HG03565 (cell line): ENCODE measurements at regions not wholly inside any gene's neighbourhood (a gene's known extent, or its start where the extent isn't known, plus 50 kb on each side); places are given as distances from the start of the nearest gene placed in this dataset.
"Not testable (repeated sequence)": the region's sequence is repeated elsewhere in the genome, so short reads cannot be mapped to it uniquely, and the experiment has no call there.

Experiments used
- ATAC-seq: cut with Tn5 transposase; IDR thresholded peaks from one replicate; pipeline ENCODE4 v1.9.1; 2021; ENCODE audit warnings: mild to moderate bottlenecking, moderate library complexity; ENCODE audit not compliant: unreplicated experiment

DNA sequence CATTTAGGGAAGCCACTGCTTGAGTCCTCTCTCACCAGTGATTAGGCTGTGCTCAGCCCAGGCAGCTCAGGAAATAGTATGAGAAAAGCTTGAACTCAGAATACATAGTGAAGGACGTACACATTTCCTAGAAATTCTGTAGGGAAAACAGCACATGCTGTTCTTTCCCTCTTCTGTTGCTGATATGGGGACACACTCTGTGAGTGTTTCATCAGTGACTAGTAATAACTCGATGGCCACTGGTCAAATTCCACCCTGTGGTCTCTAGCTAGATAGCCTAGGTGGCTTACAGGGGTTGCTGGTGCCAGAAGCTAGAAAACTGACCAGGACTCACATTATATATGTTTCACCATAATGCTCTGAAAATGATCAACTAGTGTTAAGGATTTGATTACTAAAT lies 259.8 kb upstream of the SOX4 start:
- ATAC-seq, result no peak

DNA sequence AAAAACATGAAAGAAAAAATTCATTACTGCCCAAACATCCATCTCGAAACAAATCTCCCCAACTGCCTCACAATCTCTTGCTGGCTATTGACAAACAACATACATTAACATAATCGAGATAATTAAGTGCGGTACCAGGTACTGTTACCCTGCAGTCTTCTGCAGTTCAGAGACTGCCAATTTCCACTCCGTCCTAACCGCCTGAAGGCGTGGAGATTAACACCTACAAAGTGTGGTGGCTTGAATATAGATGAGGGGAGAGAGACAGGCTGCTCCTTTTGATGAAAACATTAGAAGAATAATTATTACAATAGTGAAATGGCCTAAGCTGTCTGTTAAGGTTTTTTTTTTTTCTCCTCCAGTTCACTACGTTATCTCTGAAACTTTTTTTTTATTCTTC lies 258.9 kb upstream of the SOX4 start:
- no peak for ATAC-seq

DNA sequence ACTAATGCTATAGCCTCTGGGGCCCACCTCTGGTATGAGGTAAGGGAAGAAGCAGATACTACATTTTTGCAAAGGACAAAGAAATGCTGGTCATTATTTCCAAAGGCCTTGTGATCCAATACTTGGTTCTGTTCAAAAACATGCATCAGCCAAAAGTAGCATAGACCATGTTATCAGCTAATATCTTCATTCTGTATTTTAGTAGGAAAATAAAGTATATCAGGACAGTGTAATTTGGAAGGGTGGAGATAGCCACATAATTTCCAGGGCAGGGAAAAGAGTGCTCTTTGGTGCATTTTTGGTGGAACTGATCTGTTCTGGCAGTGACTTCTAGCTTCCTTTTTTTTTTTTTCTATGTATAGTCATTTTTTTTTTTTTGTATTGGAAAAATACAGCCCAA lies 258.0 kb upstream of the SOX4 start:
- ATAC-seq, result no peak

DNA sequence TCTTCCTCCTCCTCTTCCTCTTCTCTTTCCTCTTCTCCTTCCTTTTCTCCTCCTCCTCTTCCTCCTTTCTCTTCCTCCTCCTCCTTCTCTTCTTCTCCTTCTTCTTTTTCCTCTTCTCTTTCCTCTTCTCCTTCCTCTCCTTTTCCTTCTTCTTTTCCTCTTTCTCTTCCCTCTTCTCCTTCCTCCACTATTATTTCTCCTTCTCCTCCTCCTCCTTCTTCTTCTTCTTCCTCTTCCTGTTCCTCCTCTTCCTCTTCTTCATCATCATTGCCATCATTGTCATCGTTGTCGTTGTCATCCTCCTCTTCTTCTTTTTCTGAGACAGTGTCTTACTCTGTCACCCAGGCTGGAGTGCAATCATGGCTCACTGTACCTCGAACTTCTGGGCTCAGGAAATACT lies 256.3 kb upstream of the SOX4 start:
- no peak for ATAC-seq

DNA sequence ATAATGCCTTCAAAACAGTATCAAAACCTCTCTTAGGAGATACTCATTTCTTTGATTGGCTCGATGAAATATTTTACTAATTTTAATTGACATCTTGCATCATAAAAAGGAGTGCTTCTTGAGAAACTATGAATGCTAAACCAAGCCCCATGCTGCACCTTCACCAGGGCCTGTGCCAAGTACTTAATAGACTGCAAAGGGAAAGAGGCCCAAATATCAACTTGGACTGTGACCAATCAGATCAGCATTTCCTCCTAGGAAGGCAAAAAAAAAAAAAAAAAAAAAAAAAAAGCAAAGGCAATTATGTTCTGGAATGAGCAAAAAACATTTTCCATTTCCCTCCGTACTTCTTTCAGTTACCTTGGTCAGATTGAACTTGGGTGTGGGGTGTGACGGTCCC lies 253.0 kb upstream of the SOX4 start:
- no peak for ATAC-seq

DNA sequence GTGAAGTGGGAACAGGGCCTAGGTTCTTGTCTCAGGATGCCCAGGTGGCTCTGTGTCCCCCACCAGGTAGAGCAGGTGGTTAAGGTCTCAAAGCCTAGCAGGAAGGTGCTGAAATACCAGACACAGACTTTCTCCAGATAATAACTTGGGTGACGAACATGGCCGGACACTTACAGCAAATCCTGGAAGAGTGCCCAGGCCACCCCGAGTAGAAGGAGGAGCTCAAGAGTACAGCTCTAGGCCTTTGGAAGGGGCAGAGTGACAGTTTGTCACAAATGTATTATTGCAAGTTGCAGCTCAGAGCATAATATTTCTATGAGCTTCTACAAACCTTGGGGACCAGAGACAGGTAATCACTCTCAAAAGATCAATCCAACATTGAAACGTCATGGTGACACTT lies 251.6 kb upstream of the SOX4 start:
- no peak for ATAC-seq

DNA sequence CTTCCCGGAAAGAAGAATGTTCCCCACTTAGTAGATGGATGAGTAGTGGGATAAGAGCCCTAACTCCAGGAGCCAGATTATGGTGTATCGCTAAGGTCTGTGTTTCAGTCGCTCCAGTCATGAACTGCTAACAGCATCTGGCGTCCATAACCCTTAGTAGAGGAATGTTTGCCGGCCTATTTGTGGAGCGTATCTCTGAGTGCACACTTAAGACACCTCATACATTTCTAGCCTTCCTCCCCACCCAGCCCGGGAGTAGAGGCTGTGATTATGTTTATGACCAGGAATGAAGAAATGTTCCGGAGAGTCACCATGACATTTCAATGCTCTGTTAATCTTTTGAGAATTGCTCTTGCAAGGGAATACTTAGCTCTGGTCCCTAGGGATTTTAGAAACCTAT lies 251.1 kb upstream of the SOX4 start:
- no peak for ATAC-seq

DNA sequence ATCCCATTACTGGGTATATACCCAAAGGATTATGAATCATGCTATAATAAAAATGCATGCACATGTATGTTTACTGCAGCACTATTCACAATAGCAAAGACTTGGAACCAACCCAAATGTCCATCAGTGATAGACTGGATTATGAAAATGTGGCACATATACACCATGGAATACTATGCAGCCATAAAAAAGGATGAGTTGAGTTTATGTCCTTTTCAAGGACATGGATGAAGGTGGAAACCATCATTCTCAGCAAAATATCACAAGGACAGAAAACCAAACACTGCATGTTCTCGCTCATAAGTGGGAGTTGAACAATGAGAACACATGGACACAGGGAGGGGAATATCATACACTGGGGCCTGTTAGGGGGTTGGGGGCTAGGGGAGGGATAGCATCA lies 247.8 kb upstream of the SOX4 start:
- not testable (repeated sequence) for ATAC-seq

DNA sequence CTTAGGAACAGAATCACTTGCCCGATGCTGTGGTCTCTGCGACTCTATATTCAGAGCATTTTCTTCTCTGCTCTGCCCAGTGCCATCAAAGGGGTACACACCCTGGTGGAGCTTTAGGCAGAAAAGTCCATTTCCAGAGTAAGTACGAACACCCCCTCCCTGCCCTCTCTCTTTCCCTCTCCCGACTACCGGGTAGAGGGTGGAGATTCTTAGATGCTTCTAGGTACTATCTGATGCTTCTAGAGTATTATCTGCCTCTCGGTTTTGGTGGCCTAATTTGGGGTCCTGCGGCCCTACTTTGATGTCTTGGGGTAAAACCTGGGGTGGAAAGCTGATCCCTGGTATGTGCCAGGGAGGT lies 245.4 kb upstream of the SOX4 start:
- no peak for ATAC-seq

DNA sequence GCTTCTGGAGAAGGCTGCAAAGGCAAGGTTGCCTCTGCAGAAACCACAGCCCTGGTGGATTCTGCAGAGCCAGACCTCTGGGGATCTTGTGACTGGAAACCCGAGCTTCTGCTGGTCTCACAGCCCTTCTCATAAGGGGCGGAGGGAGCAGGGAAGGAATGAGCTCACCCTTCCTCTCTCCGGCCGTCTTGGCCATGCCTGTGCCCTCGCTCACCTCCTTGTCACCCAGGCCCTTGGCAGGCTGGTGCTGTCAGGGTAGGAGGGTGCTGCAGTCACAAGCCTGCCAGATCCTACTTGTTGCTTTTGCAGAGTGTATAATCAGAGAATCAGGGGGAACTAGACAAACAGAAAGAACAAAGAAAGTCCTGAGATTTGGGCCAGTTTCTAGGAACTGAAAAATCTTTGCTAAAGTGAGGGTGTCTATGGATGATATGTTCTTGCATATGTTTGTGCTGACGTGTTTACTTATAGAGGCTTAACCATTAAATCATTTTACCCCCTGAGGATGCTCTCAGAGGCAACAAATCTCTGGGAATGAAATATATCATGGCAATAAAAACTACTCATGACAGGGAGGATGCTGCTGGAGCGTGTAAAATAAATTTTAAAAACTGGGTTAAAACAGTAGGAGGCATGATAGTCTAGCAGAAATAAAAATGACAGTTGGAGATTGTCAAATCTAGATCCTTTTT lies 244.9 kb upstream of the SOX4 start:
- ATAC-seq, result no peak

DNA sequence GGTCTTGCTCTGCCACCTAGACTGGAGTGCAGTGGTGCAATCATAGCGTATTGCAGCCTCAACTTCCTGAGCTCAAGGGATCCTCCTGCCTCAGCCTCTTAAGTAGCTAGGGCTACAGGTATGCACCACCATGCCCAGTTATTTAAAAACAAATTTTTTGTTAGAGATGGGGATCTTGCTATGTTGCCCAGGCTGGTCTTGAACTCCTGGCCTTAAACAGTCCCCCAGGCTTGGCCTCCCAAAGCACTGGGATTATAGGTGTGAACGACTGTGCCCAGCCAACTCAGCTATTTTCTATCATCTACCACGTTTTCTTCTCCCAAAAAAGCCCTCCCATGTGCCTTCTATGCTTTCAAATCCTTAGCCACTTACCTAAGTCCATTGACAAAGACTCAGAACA lies 243.7 kb upstream of the SOX4 start:
- ATAC-seq, result no peak

DNA sequence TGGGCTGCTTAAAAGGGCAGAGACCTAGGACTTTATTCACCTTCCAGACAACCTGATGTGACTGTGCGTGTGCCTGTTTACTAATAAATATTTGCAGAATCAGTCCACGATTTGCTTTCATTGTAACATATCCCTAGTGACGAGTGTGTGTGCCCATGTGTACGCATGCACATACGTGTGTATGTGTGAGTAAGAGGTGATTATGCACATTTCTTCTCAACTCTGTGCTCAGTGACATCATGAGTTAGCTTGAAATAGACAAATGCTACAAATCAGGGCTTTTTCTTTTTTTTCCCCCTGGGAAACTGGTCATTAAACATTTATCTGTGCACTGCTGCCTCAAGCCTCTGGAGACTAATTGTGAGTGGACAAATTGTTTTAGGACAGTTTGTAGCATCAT lies 242.6 kb upstream of the SOX4 start:
- ATAC-seq, result no peak

DNA sequence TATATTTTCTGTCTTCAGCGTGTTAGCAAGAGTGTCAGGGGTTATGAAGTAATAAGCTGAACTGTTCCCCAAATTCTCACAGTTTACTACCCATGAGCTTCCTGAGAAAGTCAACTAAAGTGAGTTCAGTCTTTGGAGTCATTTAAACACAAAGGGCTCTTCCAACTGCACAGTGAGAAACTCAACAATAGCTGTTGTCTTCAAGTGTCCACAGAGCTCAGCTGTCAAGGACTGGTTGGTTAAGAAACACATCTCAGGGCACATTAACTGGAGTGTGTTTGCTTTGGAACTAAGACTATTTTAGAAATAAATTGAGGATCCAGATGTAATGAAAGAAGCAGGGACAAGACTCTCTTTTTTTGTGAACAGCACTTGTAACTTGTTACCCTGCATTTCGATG lies 241.4 kb upstream of the SOX4 start:
- no peak for ATAC-seq

DNA sequence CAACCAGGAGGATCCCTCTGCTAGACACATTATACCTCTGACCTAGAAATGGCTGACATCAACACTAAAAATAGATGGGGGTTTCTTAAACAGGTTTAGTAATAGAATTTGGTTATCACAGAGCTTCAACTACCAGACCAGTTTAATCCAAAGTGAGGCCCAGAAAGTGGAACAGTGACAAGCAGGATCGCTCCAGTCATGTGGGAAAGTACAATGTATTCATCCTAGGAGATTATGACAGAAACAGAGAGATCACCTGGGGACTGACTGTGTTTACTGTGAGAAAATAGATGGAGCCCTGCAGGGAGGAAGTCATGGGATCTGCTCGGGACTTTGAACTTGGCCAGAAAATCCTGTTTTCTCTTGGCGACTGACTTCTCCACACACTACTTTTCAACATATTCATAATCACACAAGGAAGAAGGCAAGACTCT lies 238.7 kb upstream of the SOX4 start:
- ATAC-seq, result peak; percentile 56

DNA sequence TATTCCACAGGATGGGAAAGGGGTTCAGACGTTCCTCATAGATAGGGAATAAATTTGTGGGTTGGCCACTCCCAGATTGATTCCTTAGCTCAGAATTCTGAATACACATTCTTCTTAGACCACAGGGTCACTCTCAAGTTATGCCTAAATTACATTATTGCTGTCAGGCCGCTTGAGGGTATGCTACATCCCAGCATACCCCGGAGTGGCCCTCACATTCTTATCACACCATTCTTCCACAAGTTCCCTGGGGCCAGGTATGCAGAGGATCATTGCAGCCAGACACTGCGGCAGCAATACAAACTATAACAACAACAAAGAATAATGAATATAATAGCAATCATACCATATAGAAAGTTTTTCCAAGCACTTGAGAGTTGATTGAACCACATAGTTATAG lies 237.9 kb upstream of the SOX4 start:
- ATAC-seq, result no peak

DNA sequence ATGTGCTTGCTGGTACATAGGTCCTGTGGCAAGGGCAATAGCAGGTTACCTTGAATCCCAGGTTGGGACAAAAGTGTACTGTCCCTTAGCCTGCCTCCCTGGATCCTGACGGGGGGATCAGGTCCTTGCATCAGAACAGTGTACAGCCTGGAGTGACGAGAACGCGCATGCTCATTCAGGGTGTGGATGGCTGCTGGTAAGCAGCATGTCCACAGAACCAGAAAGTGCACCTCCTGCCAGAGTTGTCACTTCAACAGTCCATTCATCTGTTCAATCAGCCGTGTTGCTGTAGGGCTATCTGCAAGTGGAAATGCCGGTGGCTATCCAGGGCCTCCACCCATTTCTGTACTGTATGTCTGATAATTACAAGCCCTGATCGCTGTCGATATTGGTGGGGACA lies 236.3 kb upstream of the SOX4 start:
- ATAC-seq, result no peak

DNA sequence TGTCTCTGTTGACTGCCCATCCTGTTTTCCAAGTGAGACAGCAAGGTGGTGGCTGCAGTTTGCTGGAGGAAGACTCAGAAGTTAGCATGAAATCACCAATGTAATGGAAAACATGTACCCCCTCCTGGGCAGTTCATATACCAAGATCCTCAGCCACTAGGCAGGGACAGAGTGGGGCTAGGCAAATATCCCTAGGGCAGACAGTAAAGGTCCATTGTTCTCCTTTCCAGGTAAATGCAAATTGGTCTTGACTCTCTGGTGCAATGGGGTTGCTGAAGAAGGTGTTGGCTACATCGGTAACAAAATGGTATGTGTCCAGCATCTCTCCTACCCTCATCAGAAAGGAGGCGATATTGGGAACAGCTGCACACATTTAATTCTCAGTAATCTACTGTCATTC lies 233.6 kb upstream of the SOX4 start:
- ATAC-seq, result no peak

DNA sequence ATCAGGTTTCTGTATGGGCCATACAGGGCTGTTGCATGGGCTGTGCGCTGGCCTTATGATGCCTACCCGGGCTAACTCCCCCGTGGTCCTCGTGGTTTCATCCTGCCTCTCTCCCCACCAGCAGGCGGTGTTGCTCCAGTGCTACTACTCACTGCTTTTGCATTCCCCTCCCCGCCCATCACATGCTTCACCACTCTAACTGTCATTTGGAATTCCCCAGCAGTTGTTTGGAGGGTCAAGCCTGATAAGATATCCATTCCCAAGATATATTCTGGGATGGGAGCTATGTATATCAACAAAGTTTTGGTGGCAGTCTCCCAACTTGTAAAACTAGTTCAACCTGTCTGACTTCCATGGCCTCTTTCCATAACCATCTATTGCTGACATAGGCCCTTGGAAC lies 233.2 kb upstream of the SOX4 start:
- no peak for ATAC-seq

DNA sequence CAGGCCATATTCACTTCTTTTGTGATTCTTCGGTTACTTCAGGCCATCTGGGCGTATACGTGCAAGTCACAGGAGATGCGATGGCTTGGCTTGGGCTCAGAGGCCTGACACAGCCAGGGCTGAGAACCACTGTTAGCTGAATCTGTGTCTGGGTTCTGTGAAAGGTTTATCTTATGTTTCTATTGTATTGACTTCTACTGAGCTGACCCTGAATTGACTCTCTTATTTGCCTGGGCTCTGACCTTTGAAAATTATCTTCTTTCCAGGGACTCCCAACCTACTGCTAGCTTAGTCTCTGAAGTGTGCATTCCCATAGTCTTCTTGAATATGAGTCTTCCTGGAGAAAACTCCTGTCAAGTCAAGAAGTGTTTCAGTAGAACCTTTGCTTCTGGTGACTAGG lies 226.4 kb upstream of the SOX4 start:
- no peak for ATAC-seq

DNA sequence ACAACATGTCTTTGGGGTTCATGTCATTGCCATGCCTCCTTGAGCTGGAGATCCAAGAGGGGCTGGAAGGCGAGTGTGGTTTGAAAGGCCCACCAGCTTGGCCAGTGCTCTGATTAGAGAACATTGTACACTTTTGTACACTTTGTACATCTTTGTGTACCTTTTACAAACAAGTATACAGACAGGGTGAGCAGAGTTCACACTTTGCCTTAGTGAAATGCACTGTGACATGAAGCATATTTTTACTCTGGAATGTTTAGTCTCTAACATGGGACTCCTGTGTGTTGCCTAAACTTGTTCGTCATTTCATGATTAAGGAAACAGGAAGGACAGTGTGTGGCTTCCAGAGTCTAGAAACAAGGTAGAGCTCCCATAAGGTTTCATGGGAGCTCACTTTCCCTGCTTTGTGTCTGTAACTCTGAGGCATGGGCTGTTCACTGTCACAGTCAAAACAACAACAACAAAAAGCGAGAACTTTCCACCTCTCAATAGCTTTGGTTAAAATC lies 225.8 kb upstream of the SOX4 start:
- ATAC-seq, result no peak

DNA sequence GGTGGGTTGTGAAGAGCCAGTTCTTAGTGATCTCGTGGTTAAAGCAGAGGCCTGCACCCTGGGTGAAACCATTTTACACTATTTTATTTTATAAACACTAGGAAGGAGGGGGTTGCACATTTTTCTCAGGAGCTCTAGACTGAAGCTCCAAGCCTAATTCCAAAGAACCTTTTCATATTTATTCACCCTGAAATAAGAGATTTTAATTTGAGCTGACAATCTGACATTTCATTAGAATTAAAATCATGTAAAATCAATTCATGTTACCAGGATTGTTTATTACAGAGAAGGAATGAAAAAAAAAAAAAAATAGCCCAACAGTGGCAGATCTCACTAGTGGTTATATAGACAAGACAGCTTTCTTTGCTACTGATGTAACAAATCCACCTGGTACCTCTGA lies 222.5 kb upstream of the SOX4 start:
- ATAC-seq, result no peak

DNA sequence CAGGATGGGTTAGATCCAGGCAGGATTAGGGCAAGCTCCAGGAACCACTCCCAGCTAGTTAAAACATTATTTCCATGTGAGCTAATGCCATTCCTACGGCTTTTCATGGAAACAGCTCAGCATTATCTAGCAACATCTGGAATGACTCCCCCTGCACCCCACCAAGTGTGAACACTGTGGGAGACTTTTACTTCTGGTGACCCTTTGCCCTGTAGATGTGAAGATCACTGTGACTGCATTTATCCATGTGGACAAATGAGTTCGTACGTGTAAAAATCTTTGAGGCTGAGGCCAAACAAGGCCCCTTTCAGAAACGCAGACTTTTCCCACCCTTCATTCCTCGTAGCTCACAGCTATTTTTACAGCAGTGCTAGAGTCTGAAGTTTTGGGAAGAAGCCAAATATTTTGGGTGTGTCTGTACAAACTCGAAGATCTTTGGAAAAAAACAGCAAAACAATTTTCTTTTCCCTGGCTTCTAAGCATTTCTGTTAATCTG lies 221.8 kb upstream of the SOX4 start:
- ATAC-seq, result no peak
